ENCODE measurements at regions not wholly inside any gene's neighbourhood (a gene's known extent, or its start where the extent isn't known, plus 50 kb on each side); places are given as distances from the start of the nearest gene placed in this dataset.
"Not testable (repeated sequence)": the region's sequence is repeated elsewhere in the genome, so short reads cannot be mapped to it uniquely, and the experiment has no call there.

DNA sequence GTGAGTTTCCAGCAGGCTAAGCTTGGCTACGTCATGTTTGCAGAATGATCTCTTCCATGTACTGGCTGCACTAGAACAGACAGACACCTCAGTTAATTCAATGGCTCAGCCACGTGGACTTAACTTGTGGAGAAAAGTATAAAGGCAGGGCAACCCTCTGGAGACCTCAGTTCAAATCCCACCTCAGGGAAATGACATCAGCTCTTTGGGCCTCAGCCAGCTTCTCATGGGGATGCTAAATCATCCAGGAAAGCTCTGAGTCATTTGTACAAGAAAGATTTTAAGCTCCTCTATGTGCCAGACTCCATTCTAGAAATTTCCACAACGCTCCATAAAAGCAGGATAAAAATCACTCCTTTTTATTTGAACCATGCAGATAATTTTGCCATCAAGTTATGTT is 128.5 kb upstream of the SALL4 start:
- DNase-seq (no peak), ATAC-seq (ENCODE audit: poor library complexity) (no peak)
- no peaks in the 10 kb centered on the region for H3K9me3 Mint-ChIP-seq
- peaks cover 0 to 3% of the 10 kb centered on the region in 2 experiments for H3K9me3 ChIP-seq (ENCODE audit: control insufficient read depth in 1 of 2, insufficient read depth in 1 of 2, low read length in 2 of 2)
- H3K4me3 ChIP-seq (ENCODE audit: low read length) = no peak overlapping the region
- intact Hi-C loops (cut with DNase I, micrococcal nuclease) = no loop called here
- H3K4me1 ChIP-seq (ENCODE audit: insufficient read depth, low read length) = no peaks in the 10 kb centered on the region
- H3K4me3 Mint-ChIP-seq = no peak overlapping the region
- no peaks in the 10 kb centered on the region for H3K4me1 Mint-ChIP-seq (ENCODE audit: low read depth)
- H3K36me3 Mint-ChIP-seq (ENCODE audit: low read depth) = no peaks in the 10 kb centered on the region
- H3K27ac ChIP-seq (ENCODE audit: low read depth in 1 of 2, low read length in 2 of 2) = no peak overlapping the region
- H3K36me3 ChIP-seq (ENCODE audit: insufficient read depth, low read length) = no peaks in the 10 kb centered on the region
- no peak overlapping the region for H3K27ac Mint-ChIP-seq
- TF ChIP-seq, protein P1, sequence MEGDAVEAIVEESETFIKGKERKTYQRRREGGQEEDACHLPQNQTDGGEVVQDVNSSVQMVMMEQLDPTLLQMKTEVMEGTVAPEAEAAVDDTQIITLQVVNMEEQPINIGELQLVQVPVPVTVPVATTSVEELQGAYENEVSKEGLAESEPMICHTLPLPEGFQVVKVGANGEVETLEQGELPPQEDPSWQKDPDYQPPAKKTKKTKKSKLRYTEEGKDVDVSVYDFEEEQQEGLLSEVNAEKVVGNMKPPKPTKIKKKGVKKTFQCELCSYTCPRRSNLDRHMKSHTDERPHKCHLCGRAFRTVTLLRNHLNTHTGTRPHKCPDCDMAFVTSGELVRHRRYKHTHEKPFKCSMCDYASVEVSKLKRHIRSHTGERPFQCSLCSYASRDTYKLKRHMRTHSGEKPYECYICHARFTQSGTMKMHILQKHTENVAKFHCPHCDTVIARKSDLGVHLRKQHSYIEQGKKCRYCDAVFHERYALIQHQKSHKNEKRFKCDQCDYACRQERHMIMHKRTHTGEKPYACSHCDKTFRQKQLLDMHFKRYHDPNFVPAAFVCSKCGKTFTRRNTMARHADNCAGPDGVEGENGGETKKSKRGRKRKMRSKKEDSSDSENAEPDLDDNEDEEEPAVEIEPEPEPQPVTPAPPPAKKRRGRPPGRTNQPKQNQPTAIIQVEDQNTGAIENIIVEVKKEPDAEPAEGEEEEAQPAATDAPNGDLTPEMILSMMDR (IDR thresholded peaks at IDR 0.05) = no peak
- CTCF ChIA-PET = no interaction called here
- no peaks in the 10 kb centered on the region for H3K27me3 Mint-ChIP-seq
- H3K27me3 ChIP-seq (ENCODE audit: control insufficient read depth in 1 of 2, insufficient read depth in 2 of 2, low read length in 2 of 2) = no peaks in the 10 kb centered on the region
- POLR2A ChIA-PET = no interaction called here

DNA sequence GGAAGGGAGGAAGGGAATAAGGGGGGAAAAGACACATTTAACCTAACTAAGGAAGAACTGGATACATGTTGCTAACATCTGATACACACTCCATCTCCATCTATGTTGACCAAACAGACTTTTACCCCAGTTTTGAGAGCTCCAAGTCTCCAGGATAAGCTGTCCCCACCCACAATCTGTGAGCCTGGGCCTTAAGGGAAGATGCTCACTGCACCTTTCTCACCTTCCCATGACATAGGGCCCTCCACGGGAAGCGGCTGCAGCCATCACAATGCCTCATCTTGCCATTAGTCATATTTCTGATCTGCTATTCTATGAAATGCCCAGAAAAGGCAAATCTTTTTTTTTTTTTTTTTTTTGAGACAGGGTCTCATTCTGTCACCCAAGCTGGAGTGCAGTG is 126.6 kb upstream of the SALL4 start:
- no peaks in the 10 kb centered on the region for H3K4me1 Mint-ChIP-seq (ENCODE audit: low read depth)
- no peak overlapping the region for H3K4me3 Mint-ChIP-seq
- no peak overlapping the region for H3K27ac Mint-ChIP-seq
- no peaks in the 10 kb centered on the region for H3K36me3 Mint-ChIP-seq (ENCODE audit: low read depth)
- no peaks in the 10 kb centered on the region for H3K36me3 ChIP-seq (ENCODE audit: insufficient read depth, low read length)
- peaks cover 0 to 3% of the 10 kb centered on the region in 2 experiments for H3K9me3 ChIP-seq (ENCODE audit: control insufficient read depth in 1 of 2, insufficient read depth in 1 of 2, low read length in 2 of 2)
- H3K27me3 Mint-ChIP-seq = no peaks in the 10 kb centered on the region
- intact Hi-C loops (cut with DNase I, micrococcal nuclease) = no loop called here
- ChIA-PET CTCF (no interaction called here), POLR2A (no interaction called here)
- no peaks in the 10 kb centered on the region for H3K9me3 Mint-ChIP-seq
- TF ChIP-seq, protein P1 (IDR thresholded peaks at IDR 0.05) = no peak
- ATAC-seq (ENCODE audit: poor library complexity) (no peak), DNase-seq (no peak)
- no peak overlapping the region for H3K27ac ChIP-seq (ENCODE audit: low read depth in 1 of 2, low read length in 2 of 2)
- no peaks in the 10 kb centered on the region for H3K27me3 ChIP-seq (ENCODE audit: control insufficient read depth in 1 of 2, insufficient read depth in 2 of 2, low read length in 2 of 2)
- H3K4me3 ChIP-seq (ENCODE audit: low read length) = no peak overlapping the region
- no peaks in the 10 kb centered on the region for H3K4me1 ChIP-seq (ENCODE audit: insufficient read depth, low read length)

DNA sequence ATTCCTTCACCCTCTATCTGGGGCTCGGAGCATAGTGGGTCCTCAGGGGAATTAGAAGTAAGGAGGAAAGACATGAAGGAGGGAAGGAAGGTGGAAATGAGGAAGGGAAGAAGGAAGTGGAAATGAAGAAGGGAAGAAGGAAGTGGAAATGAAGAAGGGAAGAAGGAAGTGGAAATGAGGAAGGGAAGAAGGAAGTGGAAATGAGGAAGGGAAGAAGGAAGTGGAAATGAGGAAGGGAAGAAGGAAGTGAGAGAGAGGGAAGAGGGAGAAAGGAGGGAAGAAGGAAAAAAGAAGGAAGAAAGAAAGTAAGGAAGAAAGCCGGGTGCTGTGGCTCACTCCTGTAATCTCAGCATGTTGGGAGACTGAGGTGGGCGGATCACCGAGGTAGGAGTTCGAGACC is 125.6 kb upstream of the SALL4 start:
- H3K27me3 Mint-ChIP-seq; H3K4me3 Mint-ChIP-seq; H3K9me3 Mint-ChIP-seq; POLR2A ChIA-PET; H3K27me3 ChIP-seq (ENCODE audit: control insufficient read depth in 1 of 2, insufficient read depth in 2 of 2, low read length in 2 of 2); H3K36me3 Mint-ChIP-seq (ENCODE audit: low read depth); H3K36me3 ChIP-seq (ENCODE audit: insufficient read depth, low read length); ATAC-seq (ENCODE audit: poor library complexity); H3K4me1 ChIP-seq (ENCODE audit: insufficient read depth, low read length); H3K9me3 ChIP-seq (ENCODE audit: control insufficient read depth in 1 of 2, insufficient read depth in 1 of 2, low read length in 2 of 2); H3K4me1 Mint-ChIP-seq (ENCODE audit: low read depth); H3K4me3 ChIP-seq (ENCODE audit: low read length); CTCF ChIA-PET; DNase-seq; H3K27ac Mint-ChIP-seq; H3K27ac ChIP-seq (ENCODE audit: low read depth in 1 of 2, low read length in 2 of 2); intact Hi-C loops (cut with DNase I, micrococcal nuclease): not testable (repeated sequence)

DNA sequence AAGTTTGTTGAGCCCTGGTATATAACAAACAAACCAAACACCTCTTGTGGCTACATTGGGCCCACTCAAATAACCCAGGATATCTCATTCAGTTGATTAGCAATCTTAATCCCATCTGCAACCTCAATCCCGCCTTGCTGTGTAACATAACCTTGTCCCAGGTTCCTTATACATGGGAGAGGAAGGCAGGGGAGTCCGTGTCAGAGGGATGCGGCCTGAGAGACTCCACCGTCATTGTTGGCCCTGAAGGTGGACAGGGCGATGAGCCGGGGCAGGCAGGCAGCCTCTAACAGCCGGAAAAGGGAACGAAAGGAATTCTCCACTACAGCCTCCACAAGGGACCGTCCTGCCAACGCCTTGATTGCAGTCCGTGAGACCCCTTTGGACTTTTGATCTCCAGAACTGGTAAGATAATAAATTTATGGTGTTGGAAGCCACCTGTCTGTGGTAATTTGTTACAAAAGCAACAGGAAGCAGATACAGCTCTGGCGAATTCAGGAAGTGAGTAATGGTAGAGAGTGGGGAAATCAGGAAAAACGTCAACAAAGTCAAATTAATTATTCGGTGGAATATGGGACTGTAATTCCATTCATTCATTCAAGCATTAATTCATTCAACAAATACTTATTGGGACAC is 124.5 kb upstream of the SALL4 start:
- Mint-ChIP-seq H3K36me3 (ENCODE audit: low read depth) (no peaks in the 10 kb centered on the region), H3K4me3 (no peak overlapping the region), H3K27me3 (no peaks in the 10 kb centered on the region), H3K4me1 (ENCODE audit: low read depth) (no peaks in the 10 kb centered on the region), H3K9me3 (no peaks in the 10 kb centered on the region), H3K27ac (no peak overlapping the region)
- CTCF ChIA-PET = no interaction called here
- H3K4me3 ChIP-seq (ENCODE audit: low read length) = no peak overlapping the region
- POLR2A ChIA-PET = no interaction called here
- H3K4me1 ChIP-seq (ENCODE audit: insufficient read depth, low read length) = no peaks in the 10 kb centered on the region
- no peak for ATAC-seq (ENCODE audit: poor library complexity)
- no peak overlapping the region for H3K27ac ChIP-seq (ENCODE audit: low read depth in 1 of 2, low read length in 2 of 2)
- intact Hi-C loops (cut with DNase I, micrococcal nuclease) = no loop called here
- TF ChIP-seq, protein P1 (IDR thresholded peaks at IDR 0.05) = no peak
- no peak for DNase-seq
- no peaks in the 10 kb centered on the region for H3K36me3 ChIP-seq (ENCODE audit: insufficient read depth, low read length)
- H3K27me3 ChIP-seq (ENCODE audit: control insufficient read depth in 1 of 2, insufficient read depth in 2 of 2, low read length in 2 of 2) = peaks cover 0 to 1% of the 10 kb centered on the region in 2 experiments
- H3K9me3 ChIP-seq (ENCODE audit: control insufficient read depth in 1 of 2, insufficient read depth in 1 of 2, low read length in 2 of 2) = peaks cover 0 to 3% of the 10 kb centered on the region in 2 experiments
